HL-60 (cell line): ENCODE measurements at regions not wholly inside any gene's neighbourhood (a gene's known extent, or its start where the extent isn't known, plus 50 kb on each side); places are given as distances from the start of the nearest gene placed in this dataset.

Experiments
- DNase-seq, 2 experiments: peaks; one replicate each; pipeline ENCODE4 v3.0.0-alpha.2; 2010 to 2020; ENCODE audit warnings: low read depth in 1 of 2, low spot score in 1 of 2
- H3K27ac ChIP-seq: fragments of 250-450 bp; sonication (Bioruptor Pico); replicated peaks from 2 replicates; pipeline ENCODE4 v1.5.1; 2020; ENCODE audit warnings: mild to moderate bottlenecking, moderate library complexity
- H3K27me3 ChIP-seq: fragments of 250-450 bp; sonication (Bioruptor Pico); 2 replicates; pipeline ENCODE4 v1.5.1; 2021; ENCODE audit warnings: mild to moderate bottlenecking, moderate library complexity; ENCODE audit not compliant: insufficient read depth, poor library complexity, severe bottlenecking
- H3K4me3 ChIP-seq: replicated peaks from 2 replicates; pipeline ENCODE4 v1.5.1; 2011; ENCODE audit warnings: mild to moderate bottlenecking, control low read depth, low read length; ENCODE audit not compliant: insufficient read depth
- GABPA ChIP-seq: IDR thresholded peaks from 2 replicates; pipeline ENCODE4 v1.6.1; 2012; ENCODE audit warnings: low read depth
- POLR2AphosphoS5 ChIP-seq: IDR thresholded peaks from 2 replicates; pipeline ENCODE4 v1.6.1; 2012; ENCODE audit warnings: low read depth
- SPI1 ChIP-seq: IDR thresholded peaks from 2 replicates; pipeline ENCODE4 v1.6.1; 2012; ENCODE audit warnings: low read depth, mild to moderate bottlenecking, borderline replicate concordance
- TF ChIP-seq, protein P1 (sequence below): IDR thresholded peaks from one replicate; pipeline ENCODE4 v1.5.1; 2011; ENCODE audit warnings: low read length, control low read depth, inconsistent platforms; ENCODE audit not compliant: insufficient read depth
- TF ChIP-seq, protein P2 (sequence below): IDR thresholded peaks from 2 replicates; pipeline ENCODE4 v1.6.1; 2012; ENCODE audit warnings: low read depth; ENCODE audit not compliant: insufficient replicate concordance

DNA sequence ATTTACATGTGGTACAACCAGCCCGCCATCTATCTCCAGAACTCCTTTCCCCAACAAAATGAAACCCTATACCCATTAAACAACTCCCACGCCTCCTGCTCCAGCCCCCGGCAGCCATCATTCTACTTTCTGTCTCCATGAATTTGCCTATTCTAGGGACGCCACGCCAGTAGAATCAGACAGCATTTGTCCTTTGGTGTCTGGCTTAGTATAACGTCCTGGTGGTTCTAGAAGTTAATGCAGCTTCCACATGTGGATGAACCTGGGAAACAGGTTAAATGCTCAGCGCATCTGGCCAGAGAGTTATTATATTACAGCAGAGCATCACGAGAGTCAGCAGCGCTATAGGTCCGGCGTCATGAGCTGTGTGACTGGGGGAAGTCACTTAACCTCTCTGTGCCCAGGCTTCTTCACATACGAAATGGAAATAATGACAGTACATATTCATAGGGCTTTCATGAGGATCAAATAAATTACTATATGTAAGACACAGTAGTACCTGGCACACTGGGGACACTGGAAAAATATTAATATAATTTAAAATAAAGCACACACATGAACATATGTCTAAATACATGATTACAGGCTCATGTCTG, 178.7 kb upstream of the TAB2 start:
- no peaks in the 10 kb centered on the region for H3K27me3 ChIP-seq
- DNase-seq, result no peak
- TF ChIP-seq, protein P1, sequence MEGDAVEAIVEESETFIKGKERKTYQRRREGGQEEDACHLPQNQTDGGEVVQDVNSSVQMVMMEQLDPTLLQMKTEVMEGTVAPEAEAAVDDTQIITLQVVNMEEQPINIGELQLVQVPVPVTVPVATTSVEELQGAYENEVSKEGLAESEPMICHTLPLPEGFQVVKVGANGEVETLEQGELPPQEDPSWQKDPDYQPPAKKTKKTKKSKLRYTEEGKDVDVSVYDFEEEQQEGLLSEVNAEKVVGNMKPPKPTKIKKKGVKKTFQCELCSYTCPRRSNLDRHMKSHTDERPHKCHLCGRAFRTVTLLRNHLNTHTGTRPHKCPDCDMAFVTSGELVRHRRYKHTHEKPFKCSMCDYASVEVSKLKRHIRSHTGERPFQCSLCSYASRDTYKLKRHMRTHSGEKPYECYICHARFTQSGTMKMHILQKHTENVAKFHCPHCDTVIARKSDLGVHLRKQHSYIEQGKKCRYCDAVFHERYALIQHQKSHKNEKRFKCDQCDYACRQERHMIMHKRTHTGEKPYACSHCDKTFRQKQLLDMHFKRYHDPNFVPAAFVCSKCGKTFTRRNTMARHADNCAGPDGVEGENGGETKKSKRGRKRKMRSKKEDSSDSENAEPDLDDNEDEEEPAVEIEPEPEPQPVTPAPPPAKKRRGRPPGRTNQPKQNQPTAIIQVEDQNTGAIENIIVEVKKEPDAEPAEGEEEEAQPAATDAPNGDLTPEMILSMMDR, result no peak
- no peak for TF ChIP-seq POLR2AphosphoS5
- TF ChIP-seq SPI1, result no peak
- TF ChIP-seq GABPA, result no peak
- TF ChIP-seq, protein P2, sequence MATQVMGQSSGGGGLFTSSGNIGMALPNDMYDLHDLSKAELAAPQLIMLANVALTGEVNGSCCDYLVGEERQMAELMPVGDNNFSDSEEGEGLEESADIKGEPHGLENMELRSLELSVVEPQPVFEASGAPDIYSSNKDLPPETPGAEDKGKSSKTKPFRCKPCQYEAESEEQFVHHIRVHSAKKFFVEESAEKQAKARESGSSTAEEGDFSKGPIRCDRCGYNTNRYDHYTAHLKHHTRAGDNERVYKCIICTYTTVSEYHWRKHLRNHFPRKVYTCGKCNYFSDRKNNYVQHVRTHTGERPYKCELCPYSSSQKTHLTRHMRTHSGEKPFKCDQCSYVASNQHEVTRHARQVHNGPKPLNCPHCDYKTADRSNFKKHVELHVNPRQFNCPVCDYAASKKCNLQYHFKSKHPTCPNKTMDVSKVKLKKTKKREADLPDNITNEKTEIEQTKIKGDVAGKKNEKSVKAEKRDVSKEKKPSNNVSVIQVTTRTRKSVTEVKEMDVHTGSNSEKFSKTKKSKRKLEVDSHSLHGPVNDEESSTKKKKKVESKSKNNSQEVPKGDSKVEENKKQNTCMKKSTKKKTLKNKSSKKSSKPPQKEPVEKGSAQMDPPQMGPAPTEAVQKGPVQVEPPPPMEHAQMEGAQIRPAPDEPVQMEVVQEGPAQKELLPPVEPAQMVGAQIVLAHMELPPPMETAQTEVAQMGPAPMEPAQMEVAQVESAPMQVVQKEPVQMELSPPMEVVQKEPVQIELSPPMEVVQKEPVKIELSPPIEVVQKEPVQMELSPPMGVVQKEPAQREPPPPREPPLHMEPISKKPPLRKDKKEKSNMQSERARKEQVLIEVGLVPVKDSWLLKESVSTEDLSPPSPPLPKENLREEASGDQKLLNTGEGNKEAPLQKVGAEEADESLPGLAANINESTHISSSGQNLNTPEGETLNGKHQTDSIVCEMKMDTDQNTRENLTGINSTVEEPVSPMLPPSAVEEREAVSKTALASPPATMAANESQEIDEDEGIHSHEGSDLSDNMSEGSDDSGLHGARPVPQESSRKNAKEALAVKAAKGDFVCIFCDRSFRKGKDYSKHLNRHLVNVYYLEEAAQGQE, result no peak
- no peak overlapping the region for H3K4me3 ChIP-seq
- no peak overlapping the region for H3K27ac ChIP-seq

GRCh38 chr6:149139782-149140136, 177.8 kb upstream of the TAB2 start:
- no peak overlapping the region for H3K4me3 ChIP-seq
- DNase-seq, result peak in 1 of 2 experiments; percentile 22
- no peak for TF ChIP-seq SPI1
- TF ChIP-seq, protein P2, result no peak
- no peak for TF ChIP-seq GABPA
- TF ChIP-seq POLR2AphosphoS5, result no peak
- TF ChIP-seq, protein P1, result no peak
- no peak overlapping the region for H3K27ac ChIP-seq
- no peaks in the 10 kb centered on the region for H3K27me3 ChIP-seq

DNA sequence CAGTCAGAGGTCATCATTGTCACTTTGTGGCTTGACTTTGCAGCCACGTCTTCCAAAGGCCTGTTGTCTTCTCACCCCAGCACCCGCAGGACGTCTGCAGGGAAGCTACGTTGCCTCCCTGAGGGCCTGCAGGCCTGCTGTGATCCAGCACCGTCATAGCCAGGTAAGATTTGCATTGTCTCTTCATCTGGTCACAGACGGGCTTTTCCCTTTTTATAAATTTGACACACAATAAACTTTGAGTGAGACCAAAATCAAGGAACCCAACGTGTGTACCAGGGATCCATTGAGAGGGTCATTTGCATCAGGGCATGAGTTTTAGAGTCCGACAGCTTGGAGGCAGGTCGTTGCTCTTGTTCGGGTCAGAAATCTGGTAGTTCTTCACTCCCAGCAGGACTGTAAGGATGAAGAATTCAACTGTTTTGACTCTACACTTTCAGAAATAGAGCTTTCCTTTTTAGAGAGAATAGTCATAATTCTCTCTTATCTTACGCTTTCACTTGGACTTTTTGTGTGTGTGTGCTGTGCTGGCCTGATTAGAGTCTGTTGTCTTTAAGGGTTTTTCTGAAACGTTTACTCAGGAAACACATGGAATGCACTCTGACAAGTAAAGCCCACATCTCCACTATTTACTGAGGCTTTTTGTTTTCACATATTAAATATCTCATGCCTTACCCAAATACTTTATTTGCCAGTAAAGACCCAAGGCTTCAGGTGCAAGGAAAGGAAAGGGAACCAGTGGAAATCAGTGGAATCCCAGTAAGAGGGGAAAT, 177.2 kb upstream of the TAB2 start:
- Histone ChIP-seq H3K27me3 (no peaks in the 10 kb centered on the region), H3K27ac (no peak overlapping the region), H3K4me3 (no peak overlapping the region)
- TF ChIP-seq, protein P1, result no peak
- TF ChIP-seq SPI1 (no peak), POLR2AphosphoS5 (no peak), GABPA (no peak)
- TF ChIP-seq, protein P2, result no peak
- DNase-seq, result no peak
